Hepatocyte (in vitro differentiated cells): ENCODE measurements at regions not wholly inside any gene's neighbourhood (a gene's known extent, or its start where the extent isn't known, plus 50 kb on each side); places are given as distances from the start of the nearest gene placed in this dataset.

Source experiments
- DNase-seq: peaks from one replicate; pipeline ENCODE4 v3.0.0-alpha.2; 2016; ENCODE audit warnings: low spot score
- H2AFZ ChIP-seq: fragments of 200-600 bp; sonication (generic); 2 replicates; pipeline ENCODE4 v1.6.0; 2016; ENCODE audit warnings: antibody characterized with exemption, mild to moderate bottlenecking
- H3K27ac ChIP-seq: fragments of 200-600 bp; sonication (generic); 2 replicates; pipeline ENCODE4 v1.5.1; 2016; ENCODE audit warnings: mild to moderate bottlenecking
- H3K27me3 ChIP-seq: fragments of 200-600 bp; sonication (generic); 2 replicates; pipeline ENCODE4 v1.6.1; 2016
- H3K36me3 ChIP-seq: fragments of 200-600 bp; sonication (generic); replicated peaks from 2 replicates; pipeline ENCODE4 v1.5.1; 2016; ENCODE audit warnings: low read depth; ENCODE audit not compliant: insufficient read depth
- H3K4me1 ChIP-seq: fragments of 200-600 bp; sonication (generic); 2 replicates; pipeline ENCODE4 v1.5.1; 2016; ENCODE audit warnings: mild to moderate bottlenecking, moderate library complexity; ENCODE audit not compliant: insufficient read depth
- H3K4me2 ChIP-seq: fragments of 200-600 bp; sonication (generic); 2 replicates; pipeline ENCODE4 v1.6.0; 2016
- H3K4me3 ChIP-seq: fragments of 200-600 bp; sonication (generic); 2 replicates; pipeline ENCODE4 v1.5.1; 2016; ENCODE audit warnings: mild to moderate bottlenecking
- H3K79me2 ChIP-seq: fragments of 200-600 bp; sonication (generic); 2 replicates; pipeline ENCODE4 v1.6.0; 2017; ENCODE audit warnings: mild to moderate bottlenecking
- H3K9me2 ChIP-seq: fragments of 200-600 bp; sonication (generic); replicated peaks from 2 replicates; pipeline ENCODE4 v1.6.0; 2017; ENCODE audit warnings: mild to moderate bottlenecking; ENCODE audit not compliant: insufficient read depth
- H3K9me3 ChIP-seq: fragments of 200-600 bp; sonication (generic); 2 replicates; pipeline ENCODE4 v1.5.1; 2016; ENCODE audit warnings: low read depth, mild to moderate bottlenecking
- H4K20me1 ChIP-seq: fragments of 200-600 bp; sonication (generic); 2 replicates; pipeline ENCODE4 v1.6.0; 2016; ENCODE audit warnings: mild to moderate bottlenecking; ENCODE audit not compliant: insufficient read depth, poor library complexity, severe bottlenecking
- EZH2 ChIP-seq: fragments of 200-600 bp; sonication (generic); IDR thresholded peaks from 2 replicates; pipeline ENCODE4 v1.6.1; 2016; ENCODE audit warnings: antibody characterized with exemption, mild to moderate bottlenecking, borderline replicate concordance
- EZH2phosphoT487 ChIP-seq: fragments of 200-600 bp; sonication (generic); IDR thresholded peaks from one replicate; pipeline ENCODE4 v1.6.1; 2018; ENCODE audit warnings: antibody characterized with exemption, mild to moderate bottlenecking, low read depth, moderate library complexity; ENCODE audit not compliant: unreplicated experiment, severe bottlenecking
- WGBS: methylation state at CpG from one replicate; pipeline ENCODE4 v1.1.6; 2016; ENCODE audit warnings: low lambda C conversion rate; ENCODE audit errors: missing lambda C conversion rate; 5-methylcytosine and 5-hydroxymethylcytosine counted together
- TF ChIP-seq, protein P1 (sequence below): fragments of 200-600 bp; sonication (generic); IDR thresholded peaks from 2 replicates; pipeline ENCODE4 v1.5.1; 2016; ENCODE audit warnings: antibody characterized with exemption, mild to moderate bottlenecking; ENCODE audit not compliant: poor library complexity

DNA sequence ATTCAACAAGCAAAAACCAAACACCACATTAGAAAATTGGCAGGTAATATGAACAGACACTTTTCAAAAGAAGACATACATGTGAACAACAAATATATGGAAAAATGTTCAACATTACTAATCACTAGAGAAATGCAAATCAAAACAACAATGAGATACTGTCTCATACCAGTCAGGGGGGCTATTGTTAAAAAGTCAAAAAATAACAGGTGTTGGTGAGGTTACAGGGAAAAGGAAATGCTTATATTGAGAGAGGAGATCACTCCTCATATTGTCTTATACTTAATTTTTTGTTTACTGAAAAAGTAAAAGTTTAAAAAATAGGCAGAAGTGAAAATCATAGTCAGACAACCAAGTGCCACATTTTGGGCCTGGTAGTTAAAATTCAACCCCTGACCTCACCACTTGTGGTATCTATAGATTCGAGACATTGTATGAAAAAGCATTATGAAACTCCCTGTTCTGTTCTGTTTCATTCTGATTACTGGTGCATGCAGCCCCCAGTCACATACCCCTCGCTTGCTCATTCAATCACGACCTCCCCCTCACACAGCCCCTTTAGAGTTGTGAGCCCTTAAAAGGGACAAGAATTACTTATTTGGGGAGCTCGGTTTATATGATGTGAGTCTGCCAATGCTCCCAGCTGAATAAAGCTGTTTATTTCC is 153.7 kb upstream of the FGF16 start:
- H3K27me3 ChIP-seq, result no peaks in the 10 kb centered on the region
- no peak overlapping the region for H3K4me3 ChIP-seq
- no peaks in the 10 kb centered on the region for H4K20me1 ChIP-seq
- 57% methylated on average over 4 of the region's 4 CpGs for WGBS
- H3K4me1 ChIP-seq, result no peaks in the 10 kb centered on the region
- H3K79me2 ChIP-seq, result no peaks in the 10 kb centered on the region
- TF ChIP-seq, protein P1, sequence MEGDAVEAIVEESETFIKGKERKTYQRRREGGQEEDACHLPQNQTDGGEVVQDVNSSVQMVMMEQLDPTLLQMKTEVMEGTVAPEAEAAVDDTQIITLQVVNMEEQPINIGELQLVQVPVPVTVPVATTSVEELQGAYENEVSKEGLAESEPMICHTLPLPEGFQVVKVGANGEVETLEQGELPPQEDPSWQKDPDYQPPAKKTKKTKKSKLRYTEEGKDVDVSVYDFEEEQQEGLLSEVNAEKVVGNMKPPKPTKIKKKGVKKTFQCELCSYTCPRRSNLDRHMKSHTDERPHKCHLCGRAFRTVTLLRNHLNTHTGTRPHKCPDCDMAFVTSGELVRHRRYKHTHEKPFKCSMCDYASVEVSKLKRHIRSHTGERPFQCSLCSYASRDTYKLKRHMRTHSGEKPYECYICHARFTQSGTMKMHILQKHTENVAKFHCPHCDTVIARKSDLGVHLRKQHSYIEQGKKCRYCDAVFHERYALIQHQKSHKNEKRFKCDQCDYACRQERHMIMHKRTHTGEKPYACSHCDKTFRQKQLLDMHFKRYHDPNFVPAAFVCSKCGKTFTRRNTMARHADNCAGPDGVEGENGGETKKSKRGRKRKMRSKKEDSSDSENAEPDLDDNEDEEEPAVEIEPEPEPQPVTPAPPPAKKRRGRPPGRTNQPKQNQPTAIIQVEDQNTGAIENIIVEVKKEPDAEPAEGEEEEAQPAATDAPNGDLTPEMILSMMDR, result no peak
- TF ChIP-seq EZH2phosphoT487 (no peak), EZH2 (no peak)
- H3K4me2 ChIP-seq, result no peak overlapping the region
- no peaks in the 10 kb centered on the region for H3K36me3 ChIP-seq
- H2AFZ ChIP-seq, result no peak overlapping the region
- no peak for DNase-seq
- no peak overlapping the region for H3K27ac ChIP-seq
- H3K9me3 ChIP-seq, result no peaks in the 10 kb centered on the region
- H3K9me2 ChIP-seq, result no peaks in the 10 kb centered on the region

DNA sequence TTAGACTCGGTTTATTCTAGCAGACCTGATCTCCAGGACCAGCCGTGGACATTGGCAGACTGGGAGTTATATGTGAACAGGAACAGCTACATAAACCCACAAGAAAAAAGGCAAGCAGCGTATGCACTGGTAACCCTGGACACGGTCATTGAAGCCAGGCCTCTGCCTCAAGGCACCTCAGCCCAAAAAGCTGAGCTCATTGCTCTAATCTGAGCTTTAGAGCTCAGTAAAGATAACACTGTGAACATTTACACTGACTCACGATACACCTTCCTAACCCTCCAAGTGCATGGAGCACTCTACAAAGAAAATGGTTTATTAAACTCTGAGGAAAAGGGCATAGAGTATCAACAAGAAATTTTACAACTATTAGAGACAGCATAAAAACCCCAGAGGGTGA is 148.9 kb upstream of the FGF16 start:
- H3K27ac ChIP-seq, result no peak overlapping the region
- no peaks in the 10 kb centered on the region for H3K36me3 ChIP-seq
- H3K4me1 ChIP-seq, result no peaks in the 10 kb centered on the region
- no peak overlapping the region for H2AFZ ChIP-seq
- no peak for DNase-seq
- no peak overlapping the region for H3K4me2 ChIP-seq
- WGBS, result 53% methylated on average over 5 of the region's 5 CpGs
- no peaks in the 10 kb centered on the region for H3K9me2 ChIP-seq
- H3K27me3 ChIP-seq, result no peaks in the 10 kb centered on the region
- no peaks in the 10 kb centered on the region for H4K20me1 ChIP-seq
- no peak overlapping the region for H3K4me3 ChIP-seq
- H3K79me2 ChIP-seq, result no peaks in the 10 kb centered on the region
- no peak for TF ChIP-seq EZH2phosphoT487
- TF ChIP-seq, protein P1, result no peak
- no peak for TF ChIP-seq EZH2
- H3K9me3 ChIP-seq, result no peaks in the 10 kb centered on the region

DNA sequence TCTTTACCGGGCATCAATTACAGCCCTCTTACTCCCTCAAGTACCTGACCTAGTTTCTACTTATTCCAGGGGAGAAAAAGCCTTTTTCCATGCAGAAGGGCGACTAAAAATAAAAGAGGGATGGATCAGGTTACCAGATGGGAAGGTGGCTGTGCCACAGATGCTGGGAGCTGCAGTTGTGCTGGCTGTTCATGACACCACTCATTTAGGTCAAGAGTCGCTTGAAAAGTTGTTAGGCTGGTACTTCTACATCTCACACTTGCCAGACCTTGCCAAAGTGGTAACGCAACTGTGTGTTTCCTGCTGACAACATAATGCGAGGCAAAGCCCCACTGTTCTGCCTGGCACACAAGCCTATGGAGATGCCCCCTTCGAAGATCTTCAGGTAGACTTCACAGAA is 148.4 kb upstream of the FGF16 start:
- Histone ChIP-seq H2AFZ (no peak overlapping the region), H3K9me2 (no peaks in the 10 kb centered on the region), H3K27ac (no peak overlapping the region), H3K4me2 (no peak overlapping the region), H4K20me1 (no peaks in the 10 kb centered on the region), H3K27me3 (no peaks in the 10 kb centered on the region), H3K4me3 (no peak overlapping the region), H3K9me3 (no peaks in the 10 kb centered on the region), H3K4me1 (no peaks in the 10 kb centered on the region), H3K36me3 (no peaks in the 10 kb centered on the region), H3K79me2 (no peaks in the 10 kb centered on the region)
- TF ChIP-seq EZH2, result no peak
- TF ChIP-seq, protein P1, result no peak
- TF ChIP-seq EZH2phosphoT487, result no peak
- 63% methylated on average over 6 of the region's 6 CpGs for WGBS
- no peak for DNase-seq

DNA sequence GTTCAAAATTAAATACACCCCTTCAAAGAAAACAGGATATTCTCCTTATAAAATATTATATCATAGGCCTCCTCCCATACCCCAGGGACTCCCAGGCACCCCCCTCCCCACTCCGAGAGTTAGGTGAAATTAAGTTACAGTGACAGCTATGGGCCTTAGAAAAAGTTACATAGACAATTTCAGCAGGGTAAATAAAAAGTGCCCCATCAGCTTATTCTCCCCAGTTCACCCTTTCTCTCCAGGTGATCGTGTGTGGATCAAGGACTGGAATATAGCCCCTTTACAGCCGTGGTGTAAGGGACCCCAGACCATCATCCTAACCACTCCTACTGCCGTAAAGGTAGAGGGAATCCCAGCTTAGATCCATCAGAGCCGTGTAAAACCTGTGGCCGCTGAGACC is 147.6 kb upstream of the FGF16 start:
- H3K27me3 ChIP-seq, result no peaks in the 10 kb centered on the region
- WGBS, result 87% methylated on average over 6 of the region's 6 CpGs
- H3K4me3 ChIP-seq, result no peak overlapping the region
- no peaks in the 10 kb centered on the region for H3K9me2 ChIP-seq
- no peaks in the 10 kb centered on the region for H3K36me3 ChIP-seq
- no peaks in the 10 kb centered on the region for H3K79me2 ChIP-seq
- H3K4me2 ChIP-seq, result no peak overlapping the region
- H3K9me3 ChIP-seq, result no peaks in the 10 kb centered on the region
- no peaks in the 10 kb centered on the region for H3K4me1 ChIP-seq
- no peak overlapping the region for H2AFZ ChIP-seq
- no peak for DNase-seq
- no peak for TF ChIP-seq EZH2
- TF ChIP-seq EZH2phosphoT487, result no peak
- TF ChIP-seq, protein P1, result no peak
- no peak overlapping the region for H3K27ac ChIP-seq
- no peaks in the 10 kb centered on the region for H4K20me1 ChIP-seq
